K562 (cell line): ENCODE measurements at regions not wholly inside any gene's neighbourhood (a gene's known extent, or its start where the extent isn't known, plus 50 kb on each side); places are given as distances from the start of the nearest gene placed in this dataset.

Experiments
- ATF1 ChIP-seq, 2 experiments: fragments of 450-650 bp in 1 of 2; IDR thresholded peaks; 2 replicates each; pipeline ENCODE4 v1.6.1; 2016; ENCODE audit warnings: missing compliant biosample characterization in 1 of 2, missing genetic modification characterization in 1 of 2
- CBFA2T2 ChIP-seq: fragments of 450-650 bp; conservative IDR thresholded peaks from 2 replicates; pipeline ENCODE4 v1.6.1; 2017; ENCODE audit warnings: mild to moderate bottlenecking
- TSC22D4 ChIP-seq: fragments of 450-650 bp; IDR thresholded peaks from 2 replicates; pipeline ENCODE4 v1.6.1; 2016; ENCODE audit warnings: missing genetic modification characterization, missing biosample characterization, control low read depth
- TF ChIP-seq, protein P1 (sequence below): fragments of 200-600 bp; sonication (generic); IDR thresholded peaks from one replicate; pipeline ENCODE4 v1.6.1; 2012; ENCODE audit warnings: mild to moderate bottlenecking, low read depth, low read length, inconsistent platforms

DNA sequence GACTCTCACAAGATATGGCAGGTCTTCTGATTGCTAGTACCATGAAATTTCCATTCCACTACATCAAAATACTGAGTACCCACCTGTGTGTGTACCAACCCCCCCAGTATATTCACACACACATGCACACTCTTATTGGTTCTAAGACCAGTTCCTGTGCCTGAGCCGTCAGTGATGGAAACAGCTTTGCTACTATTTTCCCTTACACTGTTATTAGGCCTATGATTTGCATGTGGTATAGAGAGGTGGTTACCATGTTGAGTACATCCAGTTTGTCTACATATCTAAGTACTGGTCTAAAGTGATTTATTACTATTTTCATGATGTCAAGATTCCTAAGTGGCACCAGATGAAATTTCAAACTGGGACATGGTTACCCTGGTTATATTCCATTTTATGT lies 459.9 kb downstream of the BCKDHB start (continued):
- TF ChIP-seq, protein P1, sequence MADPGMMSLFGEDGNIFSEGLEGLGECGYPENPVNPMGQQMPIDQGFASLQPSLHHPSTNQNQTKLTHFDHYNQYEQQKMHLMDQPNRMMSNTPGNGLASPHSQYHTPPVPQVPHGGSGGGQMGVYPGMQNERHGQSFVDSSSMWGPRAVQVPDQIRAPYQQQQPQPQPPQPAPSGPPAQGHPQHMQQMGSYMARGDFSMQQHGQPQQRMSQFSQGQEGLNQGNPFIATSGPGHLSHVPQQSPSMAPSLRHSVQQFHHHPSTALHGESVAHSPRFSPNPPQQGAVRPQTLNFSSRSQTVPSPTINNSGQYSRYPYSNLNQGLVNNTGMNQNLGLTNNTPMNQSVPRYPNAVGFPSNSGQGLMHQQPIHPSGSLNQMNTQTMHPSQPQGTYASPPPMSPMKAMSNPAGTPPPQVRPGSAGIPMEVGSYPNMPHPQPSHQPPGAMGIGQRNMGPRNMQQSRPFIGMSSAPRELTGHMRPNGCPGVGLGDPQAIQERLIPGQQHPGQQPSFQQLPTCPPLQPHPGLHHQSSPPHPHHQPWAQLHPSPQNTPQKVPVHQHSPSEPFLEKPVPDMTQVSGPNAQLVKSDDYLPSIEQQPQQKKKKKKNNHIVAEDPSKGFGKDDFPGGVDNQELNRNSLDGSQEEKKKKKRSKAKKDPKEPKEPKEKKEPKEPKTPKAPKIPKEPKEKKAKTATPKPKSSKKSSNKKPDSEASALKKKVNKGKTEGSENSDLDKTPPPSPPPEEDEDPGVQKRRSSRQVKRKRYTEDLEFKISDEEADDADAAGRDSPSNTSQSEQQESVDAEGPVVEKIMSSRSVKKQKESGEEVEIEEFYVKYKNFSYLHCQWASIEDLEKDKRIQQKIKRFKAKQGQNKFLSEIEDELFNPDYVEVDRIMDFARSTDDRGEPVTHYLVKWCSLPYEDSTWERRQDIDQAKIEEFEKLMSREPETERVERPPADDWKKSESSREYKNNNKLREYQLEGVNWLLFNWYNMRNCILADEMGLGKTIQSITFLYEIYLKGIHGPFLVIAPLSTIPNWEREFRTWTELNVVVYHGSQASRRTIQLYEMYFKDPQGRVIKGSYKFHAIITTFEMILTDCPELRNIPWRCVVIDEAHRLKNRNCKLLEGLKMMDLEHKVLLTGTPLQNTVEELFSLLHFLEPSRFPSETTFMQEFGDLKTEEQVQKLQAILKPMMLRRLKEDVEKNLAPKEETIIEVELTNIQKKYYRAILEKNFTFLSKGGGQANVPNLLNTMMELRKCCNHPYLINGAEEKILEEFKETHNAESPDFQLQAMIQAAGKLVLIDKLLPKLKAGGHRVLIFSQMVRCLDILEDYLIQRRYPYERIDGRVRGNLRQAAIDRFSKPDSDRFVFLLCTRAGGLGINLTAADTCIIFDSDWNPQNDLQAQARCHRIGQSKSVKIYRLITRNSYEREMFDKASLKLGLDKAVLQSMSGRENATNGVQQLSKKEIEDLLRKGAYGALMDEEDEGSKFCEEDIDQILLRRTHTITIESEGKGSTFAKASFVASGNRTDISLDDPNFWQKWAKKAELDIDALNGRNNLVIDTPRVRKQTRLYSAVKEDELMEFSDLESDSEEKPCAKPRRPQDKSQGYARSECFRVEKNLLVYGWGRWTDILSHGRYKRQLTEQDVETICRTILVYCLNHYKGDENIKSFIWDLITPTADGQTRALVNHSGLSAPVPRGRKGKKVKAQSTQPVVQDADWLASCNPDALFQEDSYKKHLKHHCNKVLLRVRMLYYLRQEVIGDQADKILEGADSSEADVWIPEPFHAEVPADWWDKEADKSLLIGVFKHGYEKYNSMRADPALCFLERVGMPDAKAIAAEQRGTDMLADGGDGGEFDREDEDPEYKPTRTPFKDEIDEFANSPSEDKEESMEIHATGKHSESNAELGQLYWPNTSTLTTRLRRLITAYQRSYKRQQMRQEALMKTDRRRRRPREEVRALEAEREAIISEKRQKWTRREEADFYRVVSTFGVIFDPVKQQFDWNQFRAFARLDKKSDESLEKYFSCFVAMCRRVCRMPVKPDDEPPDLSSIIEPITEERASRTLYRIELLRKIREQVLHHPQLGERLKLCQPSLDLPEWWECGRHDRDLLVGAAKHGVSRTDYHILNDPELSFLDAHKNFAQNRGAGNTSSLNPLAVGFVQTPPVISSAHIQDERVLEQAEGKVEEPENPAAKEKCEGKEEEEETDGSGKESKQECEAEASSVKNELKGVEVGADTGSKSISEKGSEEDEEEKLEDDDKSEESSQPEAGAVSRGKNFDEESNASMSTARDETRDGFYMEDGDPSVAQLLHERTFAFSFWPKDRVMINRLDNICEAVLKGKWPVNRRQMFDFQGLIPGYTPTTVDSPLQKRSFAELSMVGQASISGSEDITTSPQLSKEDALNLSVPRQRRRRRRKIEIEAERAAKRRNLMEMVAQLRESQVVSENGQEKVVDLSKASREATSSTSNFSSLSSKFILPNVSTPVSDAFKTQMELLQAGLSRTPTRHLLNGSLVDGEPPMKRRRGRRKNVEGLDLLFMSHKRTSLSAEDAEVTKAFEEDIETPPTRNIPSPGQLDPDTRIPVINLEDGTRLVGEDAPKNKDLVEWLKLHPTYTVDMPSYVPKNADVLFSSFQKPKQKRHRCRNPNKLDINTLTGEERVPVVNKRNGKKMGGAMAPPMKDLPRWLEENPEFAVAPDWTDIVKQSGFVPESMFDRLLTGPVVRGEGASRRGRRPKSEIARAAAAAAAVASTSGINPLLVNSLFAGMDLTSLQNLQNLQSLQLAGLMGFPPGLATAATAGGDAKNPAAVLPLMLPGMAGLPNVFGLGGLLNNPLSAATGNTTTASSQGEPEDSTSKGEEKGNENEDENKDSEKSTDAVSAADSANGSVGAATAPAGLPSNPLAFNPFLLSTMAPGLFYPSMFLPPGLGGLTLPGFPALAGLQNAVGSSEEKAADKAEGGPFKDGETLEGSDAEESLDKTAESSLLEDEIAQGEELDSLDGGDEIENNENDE: no peak
- no peak for TF ChIP-seq TSC22D4 (tag)
- TF ChIP-seq ATF1 (CRISPR knock-in tag; IDR thresholded peaks at IDR 0.05): no peak
- no peak for TF ChIP-seq ATF1 (tag; IDR thresholded peaks at IDR 0.05)
- TF ChIP-seq CBFA2T2: no peak
